ENCODE measurements at regions not wholly inside any gene's neighbourhood (a gene's known extent, or its start where the extent isn't known, plus 50 kb on each side); places are given as distances from the start of the nearest gene placed in this dataset.

DNA sequence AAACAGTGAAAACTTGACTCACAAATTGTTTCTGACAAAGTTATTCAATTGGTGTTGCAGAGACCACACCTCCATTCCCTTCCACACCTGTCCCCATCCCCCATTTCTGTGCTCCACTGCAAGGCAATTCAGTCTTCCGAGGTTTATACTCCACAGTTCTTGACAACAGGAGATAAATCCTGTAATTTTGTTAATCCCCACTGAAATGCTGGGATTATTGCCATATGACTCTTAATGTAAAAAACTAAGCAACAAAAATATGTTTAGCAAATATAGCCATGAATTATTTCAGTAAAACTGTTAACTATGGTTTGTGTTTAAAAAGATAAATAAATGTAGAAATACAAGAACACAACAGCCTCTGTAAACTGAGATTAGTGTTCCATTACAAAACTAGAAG is 170.1 kb upstream of the SEMA3D start:
- TF ChIP-seq, protein P1, sequence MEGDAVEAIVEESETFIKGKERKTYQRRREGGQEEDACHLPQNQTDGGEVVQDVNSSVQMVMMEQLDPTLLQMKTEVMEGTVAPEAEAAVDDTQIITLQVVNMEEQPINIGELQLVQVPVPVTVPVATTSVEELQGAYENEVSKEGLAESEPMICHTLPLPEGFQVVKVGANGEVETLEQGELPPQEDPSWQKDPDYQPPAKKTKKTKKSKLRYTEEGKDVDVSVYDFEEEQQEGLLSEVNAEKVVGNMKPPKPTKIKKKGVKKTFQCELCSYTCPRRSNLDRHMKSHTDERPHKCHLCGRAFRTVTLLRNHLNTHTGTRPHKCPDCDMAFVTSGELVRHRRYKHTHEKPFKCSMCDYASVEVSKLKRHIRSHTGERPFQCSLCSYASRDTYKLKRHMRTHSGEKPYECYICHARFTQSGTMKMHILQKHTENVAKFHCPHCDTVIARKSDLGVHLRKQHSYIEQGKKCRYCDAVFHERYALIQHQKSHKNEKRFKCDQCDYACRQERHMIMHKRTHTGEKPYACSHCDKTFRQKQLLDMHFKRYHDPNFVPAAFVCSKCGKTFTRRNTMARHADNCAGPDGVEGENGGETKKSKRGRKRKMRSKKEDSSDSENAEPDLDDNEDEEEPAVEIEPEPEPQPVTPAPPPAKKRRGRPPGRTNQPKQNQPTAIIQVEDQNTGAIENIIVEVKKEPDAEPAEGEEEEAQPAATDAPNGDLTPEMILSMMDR (IDR thresholded peaks at IDR 0.05) = no peak
- Histone ChIP-seq H3K4me3 (no peak overlapping the region), H3K27ac (no peak overlapping the region), H3K36me3 (no peaks in the 10 kb centered on the region), H3K4me1 (no peaks in the 10 kb centered on the region), H3K27me3 (no peaks in the 10 kb centered on the region), H3K9me3 (no peaks in the 10 kb centered on the region)
- intact Hi-C loops (cut with DNase I) = no loop called here
- ATAC-seq = no peak
- no peak for DNase-seq

DNA sequence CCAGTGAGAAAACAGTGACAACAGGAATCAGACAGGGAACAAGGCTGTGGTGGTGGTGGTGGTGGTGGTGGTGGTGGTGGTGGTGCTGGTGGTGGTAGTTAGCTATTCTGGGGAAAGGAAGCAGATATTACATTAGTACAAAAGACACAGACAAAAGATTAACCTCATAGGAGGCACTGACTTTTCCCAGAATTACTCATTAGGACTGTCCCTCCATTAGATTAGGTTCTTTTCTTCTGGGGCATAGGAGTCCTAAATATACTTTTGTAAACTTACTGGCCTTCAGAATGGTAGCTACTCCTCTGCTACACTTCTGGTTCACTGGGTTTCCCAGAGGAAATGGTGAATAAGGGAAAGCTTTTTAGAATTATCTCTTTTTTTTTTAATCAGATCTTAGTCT is 156.6 kb upstream of the SEMA3D start:
- ATAC-seq = no peak
- H3K36me3 ChIP-seq = no peaks in the 10 kb centered on the region
- TF ChIP-seq, protein P1 (IDR thresholded peaks at IDR 0.05) = no peak
- H3K27ac ChIP-seq = no peak overlapping the region
- no peak for DNase-seq
- no peaks in the 10 kb centered on the region for H3K4me1 ChIP-seq
- H3K27me3 ChIP-seq = no peaks in the 10 kb centered on the region
- intact Hi-C loops (cut with DNase I) = no loop called here
- no peak overlapping the region for H3K4me3 ChIP-seq
- no peaks in the 10 kb centered on the region for H3K9me3 ChIP-seq

DNA sequence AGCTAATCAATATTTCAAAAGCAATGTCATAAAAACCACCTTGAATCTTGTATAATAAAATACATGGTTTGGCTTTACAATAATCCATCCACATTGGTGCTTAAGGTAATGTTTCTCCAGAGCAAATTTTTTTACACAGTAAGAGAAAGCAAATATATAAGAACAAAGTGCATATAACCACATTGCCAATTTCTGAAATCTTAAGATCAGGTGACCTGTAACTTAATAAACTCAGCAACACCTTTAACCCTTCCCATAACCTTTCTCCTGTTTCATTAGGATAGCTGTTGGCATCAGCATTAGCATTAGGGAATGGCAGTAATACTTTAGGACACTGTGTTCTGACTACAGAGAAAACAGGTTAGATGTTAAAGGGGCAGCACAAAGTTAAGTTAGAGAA is 155.9 kb upstream of the SEMA3D start:
- no peaks in the 10 kb centered on the region for H3K36me3 ChIP-seq
- TF ChIP-seq, protein P1 (IDR thresholded peaks at IDR 0.05) = no peak
- no peaks in the 10 kb centered on the region for H3K27me3 ChIP-seq
- no peaks in the 10 kb centered on the region for H3K4me1 ChIP-seq
- intact Hi-C loops (cut with DNase I) = no loop called here
- no peak overlapping the region for H3K27ac ChIP-seq
- H3K4me3 ChIP-seq = no peak overlapping the region
- no peak for ATAC-seq
- DNase-seq = no peak
- no peaks in the 10 kb centered on the region for H3K9me3 ChIP-seq

DNA sequence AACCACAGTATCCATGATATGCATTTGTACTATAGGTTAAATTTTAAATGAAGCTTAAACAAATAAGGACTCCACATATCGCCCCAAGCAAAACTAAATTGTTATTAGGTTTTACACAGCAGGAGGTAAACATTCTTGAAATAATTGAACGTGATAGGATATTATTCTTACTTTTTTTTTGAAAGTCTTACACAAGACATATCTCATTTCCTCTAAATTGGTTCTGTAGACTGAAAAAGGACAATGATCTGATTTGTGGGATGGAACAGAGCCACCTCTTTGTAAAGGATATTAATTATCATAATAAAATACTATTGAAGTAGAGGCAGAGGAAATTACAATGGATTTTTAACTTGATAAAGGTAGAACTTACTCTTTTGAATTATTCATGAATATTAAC is 155.1 kb upstream of the SEMA3D start:
- Histone ChIP-seq H3K36me3 (no peaks in the 10 kb centered on the region), H3K9me3 (no peaks in the 10 kb centered on the region), H3K4me3 (no peak overlapping the region), H3K27ac (no peak overlapping the region), H3K27me3 (no peaks in the 10 kb centered on the region), H3K4me1 (no peaks in the 10 kb centered on the region)
- intact Hi-C loops (cut with DNase I) = no loop called here
- DNase-seq = no peak
- ATAC-seq = no peak
- TF ChIP-seq, protein P1 (IDR thresholded peaks at IDR 0.05) = no peak

DNA sequence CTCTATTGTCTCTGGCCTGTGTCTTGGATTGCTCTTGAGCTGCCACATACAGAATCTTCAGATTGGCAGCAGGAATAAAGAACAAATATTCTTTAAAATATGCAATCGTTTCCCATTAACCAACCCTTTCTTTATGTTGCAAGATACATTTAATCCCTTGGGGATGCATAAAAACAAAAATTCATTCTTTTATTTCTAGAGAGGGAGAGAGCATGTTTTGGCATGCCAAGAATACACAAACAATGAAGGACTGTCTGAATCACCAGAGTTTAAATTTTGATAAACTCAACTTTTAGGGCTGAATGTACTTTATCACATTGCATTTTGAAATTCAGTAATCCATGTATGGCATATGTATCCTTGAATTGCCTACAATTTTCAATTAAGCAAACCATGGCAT is 154.3 kb upstream of the SEMA3D start:
- TF ChIP-seq, protein P1 (IDR thresholded peaks at IDR 0.05) = no peak
- DNase-seq (no peak), ATAC-seq (no peak)
- no peaks in the 10 kb centered on the region for H3K27me3 ChIP-seq
- H3K36me3 ChIP-seq = no peaks in the 10 kb centered on the region
- H3K27ac ChIP-seq = no peak overlapping the region
- H3K9me3 ChIP-seq = no peaks in the 10 kb centered on the region
- no peak overlapping the region for H3K4me3 ChIP-seq
- H3K4me1 ChIP-seq = no peaks in the 10 kb centered on the region
- intact Hi-C loops (cut with DNase I) = no loop called here
